ENCODE measurements at regions not wholly inside any gene's neighbourhood (a gene's known extent, or its start where the extent isn't known, plus 50 kb on each side); places are given as distances from the start of the nearest gene placed in this dataset.

- DNase-seq (ENCODE audit: low spot score): no peak
- TF ChIP-seq CTCF (IDR thresholded peaks at IDR 0.05; ENCODE audit: borderline replicate concordance, control extremely low read depth, extremely low read depth, insufficient read depth, missing control alignments): no peak
- in situ Hi-C loops (cut with MboI; ENCODE audit: low sequenced_read_pairs, unreplicated experiment): no loop called here
Observed at GRCh38 chr13:105937451-105937850, 598.0 kb downstream of the EFNB2 start.

GRCh38 chr13:105936816-105937215 lies 598.6 kb downstream of the EFNB2 start:
- TF ChIP-seq CTCF (IDR thresholded peaks at IDR 0.05; ENCODE audit: borderline replicate concordance, control extremely low read depth, extremely low read depth, insufficient read depth, missing control alignments): no peak
- in situ Hi-C loops (cut with MboI; ENCODE audit: low sequenced_read_pairs, unreplicated experiment): no loop called here
- no peak for DNase-seq (ENCODE audit: low spot score)

GRCh38 chr13:105929505-105929904 lies 606.0 kb downstream of the EFNB2 start:
- in situ Hi-C loops (cut with MboI; ENCODE audit: low sequenced_read_pairs, unreplicated experiment): no loop called here
- TF ChIP-seq CTCF (IDR thresholded peaks at IDR 0.05; ENCODE audit: borderline replicate concordance, control extremely low read depth, extremely low read depth, insufficient read depth, missing control alignments): no peak
- no peak for DNase-seq (ENCODE audit: low spot score)

- no peak for DNase-seq (ENCODE audit: low spot score)
- in situ Hi-C loops (cut with MboI; ENCODE audit: low sequenced_read_pairs, unreplicated experiment): no loop called here
- TF ChIP-seq CTCF (IDR thresholded peaks at IDR 0.05; ENCODE audit: borderline replicate concordance, control extremely low read depth, extremely low read depth, insufficient read depth, missing control alignments): no peak
Observed at GRCh38 chr13:105928901-105929300, 606.6 kb downstream of the EFNB2 start.

- in situ Hi-C loops (cut with MboI; ENCODE audit: low sequenced_read_pairs, unreplicated experiment): no loop called here
- no peak for TF ChIP-seq CTCF (IDR thresholded peaks at IDR 0.05; ENCODE audit: borderline replicate concordance, control extremely low read depth, extremely low read depth, insufficient read depth, missing control alignments)
- no peak for DNase-seq (ENCODE audit: low spot score)
Observed at GRCh38 chr13:105928048-105928447, 607.4 kb downstream of the EFNB2 start.

GRCh38 chr13:105925496-105925895 lies 610.0 kb downstream of the EFNB2 start:
- in situ Hi-C loops (cut with MboI; ENCODE audit: low sequenced_read_pairs, unreplicated experiment): no loop called here
- no peak for TF ChIP-seq CTCF (IDR thresholded peaks at IDR 0.05; ENCODE audit: borderline replicate concordance, control extremely low read depth, extremely low read depth, insufficient read depth, missing control alignments)
- DNase-seq (ENCODE audit: low spot score): no peak

GRCh38 chr13:105921711-105922110 lies 613.8 kb downstream of the EFNB2 start:
- no peak for DNase-seq (ENCODE audit: low spot score)
- TF ChIP-seq CTCF (IDR thresholded peaks at IDR 0.05; ENCODE audit: borderline replicate concordance, control extremely low read depth, extremely low read depth, insufficient read depth, missing control alignments): no peak
- in situ Hi-C loops (cut with MboI; ENCODE audit: low sequenced_read_pairs, unreplicated experiment): no loop called here

All from GM13976 (cell line).